HG03196 (cell line): ENCODE measurements at regions not wholly inside any gene's neighbourhood (a gene's known extent, or its start where the extent isn't known, plus 50 kb on each side); places are given as distances from the start of the nearest gene placed in this dataset.

Source experiments
- ATAC-seq: cut with Tn5 transposase; IDR thresholded peaks from one replicate; pipeline ENCODE4 v1.9.1; 2021; ENCODE audit not compliant: unreplicated experiment

DNA sequence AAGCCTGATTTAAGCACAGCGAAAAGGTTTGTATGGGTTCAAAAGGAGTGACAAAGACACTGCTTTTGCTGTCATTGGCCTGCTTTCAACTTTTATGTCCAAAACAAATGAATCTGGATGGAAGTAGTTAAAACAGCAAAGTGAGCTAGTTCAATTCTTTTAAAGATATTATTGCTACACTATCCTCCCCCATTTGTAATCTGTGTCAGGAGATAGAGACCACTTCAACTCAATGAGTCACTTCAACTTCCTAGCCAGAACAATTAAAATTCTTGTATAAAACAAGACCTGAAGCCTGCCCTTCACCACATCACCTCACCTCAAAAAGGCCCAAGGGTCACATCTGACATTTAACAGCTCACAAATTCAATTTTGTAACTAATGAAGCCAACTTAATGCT is 364.1 kb upstream of the LYPLAL1 start:
- no peak for ATAC-seq

DNA sequence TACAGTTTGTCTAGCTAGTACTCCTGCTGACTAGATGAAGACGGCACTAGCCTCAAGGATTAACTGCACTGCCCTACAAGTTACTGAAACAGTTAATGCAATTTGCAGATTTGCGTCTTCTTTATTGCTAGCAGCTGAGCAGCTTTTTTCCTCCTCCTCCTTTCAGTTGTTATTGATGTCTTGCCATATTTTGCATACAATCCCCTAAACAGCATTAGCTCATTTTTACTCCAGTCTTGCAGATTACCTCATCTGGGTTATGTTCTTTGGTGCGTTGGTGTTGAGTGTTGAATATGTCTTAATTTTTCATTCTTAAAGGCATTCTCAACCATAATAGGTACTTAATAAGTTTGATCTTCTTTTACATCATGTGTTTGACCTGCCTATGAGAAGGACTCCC is 363.4 kb upstream of the LYPLAL1 start:
- no peak for ATAC-seq

- ATAC-seq: no peak
These were observed 362.2 kb upstream of the LYPLAL1 start for GRCh38 chr1:218811497-218811896.

DNA sequence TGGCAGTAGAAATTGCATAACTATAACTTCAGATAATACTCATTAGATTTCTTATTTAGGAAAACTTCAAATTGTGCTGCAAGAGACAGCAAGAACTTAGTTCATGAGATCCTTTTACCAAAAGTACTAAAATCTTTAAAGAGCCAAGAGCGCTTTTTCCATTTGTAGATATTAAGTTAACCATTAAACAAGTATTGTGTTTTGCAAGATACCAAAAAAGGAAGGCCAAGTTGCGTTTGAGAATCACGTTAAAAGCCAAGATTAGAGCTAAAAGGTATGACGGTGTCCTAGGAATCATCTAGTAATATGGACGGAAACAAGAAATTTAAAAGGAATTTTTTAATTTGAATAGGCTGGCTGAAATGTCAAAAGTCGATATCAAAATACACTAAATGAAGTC is 361.3 kb upstream of the LYPLAL1 start:
- no peak for ATAC-seq

GRCh38 chr1:218813237-218813636 is 360.4 kb upstream of the LYPLAL1 start:
- no peak for ATAC-seq

- ATAC-seq: no peak
These were observed 358.6 kb upstream of the LYPLAL1 start for GRCh38 chr1:218815076-218815475.

DNA sequence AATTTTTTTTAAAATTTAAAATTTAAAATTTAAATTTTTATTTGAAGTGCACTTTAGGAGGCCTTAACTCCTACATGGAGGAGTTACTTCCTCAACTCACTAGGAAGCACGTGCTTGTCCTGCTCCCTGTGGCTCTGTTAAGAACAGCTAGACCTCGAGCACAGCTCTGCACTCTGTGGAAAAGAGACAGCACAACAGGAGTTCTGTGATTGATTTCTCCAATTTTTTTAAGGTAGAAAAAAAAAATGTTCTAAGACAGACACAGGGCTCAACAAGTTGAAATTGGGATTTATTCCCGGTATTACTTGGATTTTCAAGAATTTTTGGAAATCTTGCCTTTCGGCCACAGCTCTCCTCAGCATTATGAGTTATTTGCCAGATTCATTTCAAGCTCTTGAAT is 356.6 kb upstream of the LYPLAL1 start:
- ATAC-seq: no peak

GRCh38 chr1:218817691-218818465 is 355.8 kb upstream of the LYPLAL1 start:
- ATAC-seq: no peak

DNA sequence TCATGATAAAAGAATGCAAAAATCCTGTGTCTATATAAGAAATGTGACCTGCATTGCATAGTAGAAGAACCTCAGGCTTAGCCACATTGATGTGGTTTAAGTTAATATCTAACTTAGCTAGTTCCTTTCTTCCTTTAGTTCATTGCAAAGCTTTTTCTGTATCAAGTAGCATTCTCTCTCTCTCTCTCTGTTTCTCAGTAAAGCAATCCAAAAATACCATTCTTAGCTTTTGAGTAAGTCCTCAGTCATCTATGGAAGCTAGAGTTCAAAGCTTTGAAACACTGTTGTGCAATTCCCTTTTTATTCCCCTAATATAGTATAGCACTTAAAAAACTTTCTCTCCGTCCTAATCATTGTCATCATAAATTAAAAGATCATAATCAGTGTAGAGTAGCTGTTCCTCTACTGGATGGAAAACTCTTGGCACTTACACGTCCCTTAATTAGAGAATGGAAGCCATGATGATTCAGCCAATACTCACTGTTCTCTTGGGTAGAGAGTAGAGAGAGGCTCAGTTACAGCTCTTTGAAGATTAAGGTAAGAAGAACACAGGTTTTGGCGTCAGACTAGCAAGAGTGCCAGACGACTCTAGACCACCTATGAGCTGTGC is 350.3 kb upstream of the LYPLAL1 start:
- no peak for ATAC-seq

- ATAC-seq: no peak
These were observed 346.2 kb upstream of the LYPLAL1 start for GRCh38 chr1:218827486-218827885.

DNA sequence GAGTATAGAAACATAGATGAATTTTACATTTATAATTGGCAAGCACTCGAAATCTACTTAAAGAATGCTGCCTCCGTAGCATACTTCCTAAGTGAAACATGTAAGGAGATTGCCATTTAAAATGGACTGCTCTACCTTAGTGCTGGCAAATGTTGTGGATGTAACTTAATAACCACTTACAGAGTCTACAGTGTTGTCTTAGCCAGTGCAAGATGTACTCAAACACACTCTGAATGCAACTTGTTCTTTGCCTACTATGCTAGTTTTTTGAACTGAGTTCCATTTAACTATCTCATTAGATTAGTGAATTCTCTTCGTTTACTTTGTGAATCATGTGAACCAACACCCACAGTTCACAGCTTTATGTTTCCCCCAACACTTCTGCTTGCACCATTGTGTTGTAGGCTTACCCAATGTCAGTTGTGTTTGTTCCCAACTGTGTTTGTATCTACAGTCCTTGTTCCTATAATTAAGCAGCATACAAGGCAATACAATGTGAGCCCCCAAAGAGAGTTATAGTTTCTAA is 345.5 kb upstream of the LYPLAL1 start:
- ATAC-seq: no peak

GRCh38 chr1:218829097-218829496 is 344.6 kb upstream of the LYPLAL1 start:
- ATAC-seq: no peak

DNA sequence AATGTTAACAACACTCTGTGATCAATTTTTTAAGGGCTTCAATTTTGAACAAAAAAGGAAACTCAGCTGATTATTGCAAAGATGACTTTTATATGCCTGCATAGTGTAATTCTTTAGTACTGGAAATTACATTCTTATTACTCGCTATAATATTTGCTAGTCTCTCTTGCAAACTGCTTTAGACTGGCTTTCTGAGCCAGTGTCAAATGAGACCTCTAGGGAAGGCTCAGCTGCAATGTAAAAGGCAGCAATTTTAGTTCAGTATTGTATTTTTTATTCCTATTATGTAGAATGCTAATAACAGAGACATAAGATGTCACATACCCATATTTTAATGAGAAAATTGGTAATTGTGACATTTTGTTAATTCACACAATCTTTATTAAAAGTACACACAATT is 338.1 kb upstream of the LYPLAL1 start:
- no peak for ATAC-seq

- ATAC-seq: no peak
These were observed 337.4 kb upstream of the LYPLAL1 start for GRCh38 chr1:218836264-218836663.

DNA sequence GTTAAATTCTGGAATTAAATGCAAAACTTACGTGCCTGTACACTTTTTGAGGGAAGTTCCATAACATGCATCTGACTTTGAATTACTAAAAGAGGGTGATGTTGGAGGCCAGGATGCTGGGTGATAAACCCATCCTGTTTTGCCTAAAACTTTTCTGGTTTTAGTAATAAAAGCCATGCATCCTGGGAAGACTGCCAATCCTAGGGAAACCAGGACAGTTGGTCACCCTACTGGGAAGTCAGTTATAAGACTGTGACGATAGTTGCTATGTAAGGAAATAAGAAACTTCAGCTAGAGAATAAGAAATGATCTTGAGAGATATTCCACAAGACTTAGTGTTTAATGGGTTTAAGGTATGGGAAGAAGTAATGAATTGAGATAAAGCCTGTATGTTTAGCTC is 336.6 kb upstream of the LYPLAL1 start:
- ATAC-seq: no peak

DNA sequence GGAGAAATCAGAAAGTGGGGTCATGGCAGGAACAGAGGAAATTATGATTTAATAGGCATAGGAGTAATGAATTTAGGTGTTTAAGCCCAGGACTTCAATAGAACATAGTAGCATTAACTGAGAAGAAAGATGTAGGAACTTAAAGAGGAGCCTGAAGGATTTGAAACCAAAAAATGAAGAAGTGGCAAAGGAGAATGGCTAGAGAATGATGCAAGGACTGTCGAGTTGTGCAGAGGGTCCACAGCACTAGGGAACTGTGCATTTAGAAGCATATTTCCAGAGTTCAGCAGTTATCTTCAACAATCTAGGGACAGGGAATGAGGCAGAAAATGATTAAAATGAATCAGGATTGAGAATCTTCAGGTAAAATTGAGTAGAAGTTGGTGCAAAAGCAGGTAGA is 328.1 kb upstream of the LYPLAL1 start:
- ATAC-seq: no peak

- no peak for ATAC-seq
These were observed 327.5 kb upstream of the LYPLAL1 start for GRCh38 chr1:218846181-218846580.

DNA sequence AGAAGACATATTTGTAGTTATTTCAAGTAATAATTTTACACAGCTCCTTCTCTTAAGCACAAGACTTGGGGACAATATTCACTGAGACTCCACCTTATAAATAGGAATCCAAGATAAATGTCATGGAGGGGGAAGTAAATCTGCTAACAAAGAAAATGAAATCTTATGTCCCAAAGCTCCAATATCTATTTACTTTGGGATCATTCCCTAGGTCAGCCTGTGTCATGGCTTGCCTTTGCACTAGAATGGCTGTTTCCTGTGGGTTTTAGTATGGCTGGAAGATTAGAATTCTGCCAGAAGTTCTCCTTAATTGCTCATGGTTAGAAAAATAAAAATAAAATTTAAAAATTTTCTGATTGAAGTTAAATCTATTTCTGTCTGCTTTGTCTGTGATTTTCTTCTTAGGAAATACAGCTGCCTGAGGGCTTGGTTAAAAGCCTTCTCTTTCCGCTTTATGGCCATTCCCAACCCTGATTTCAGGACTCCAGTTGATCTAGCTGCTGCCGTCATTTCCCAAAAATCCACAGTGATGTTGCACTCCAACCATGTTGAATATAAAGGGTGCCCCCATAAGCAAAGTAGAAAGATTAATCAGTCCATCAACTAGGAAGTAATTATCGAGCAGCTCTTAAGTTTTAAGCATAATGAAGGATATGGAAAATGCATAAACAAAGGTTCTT is 326.4 kb upstream of the LYPLAL1 start:
- ATAC-seq: no peak

DNA sequence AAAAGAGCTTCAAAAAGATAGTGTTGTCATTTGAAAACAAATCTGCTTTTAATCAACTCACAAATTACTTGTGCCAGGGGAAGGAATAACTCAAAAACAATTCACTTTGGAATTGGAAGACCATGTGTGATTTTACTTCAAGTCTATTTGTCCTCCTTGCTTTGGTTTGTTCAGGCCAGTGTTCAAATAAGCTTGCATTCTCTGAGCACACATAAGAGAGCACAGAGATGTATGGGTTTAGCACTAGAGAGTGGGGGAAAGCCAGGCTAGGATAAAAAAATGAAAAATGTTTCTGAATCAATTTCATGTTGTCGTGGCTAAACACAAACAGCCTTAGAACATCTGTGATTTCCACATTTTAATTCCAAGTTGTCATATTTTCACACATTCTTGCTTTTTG is 325.7 kb upstream of the LYPLAL1 start:
- ATAC-seq: no peak

DNA sequence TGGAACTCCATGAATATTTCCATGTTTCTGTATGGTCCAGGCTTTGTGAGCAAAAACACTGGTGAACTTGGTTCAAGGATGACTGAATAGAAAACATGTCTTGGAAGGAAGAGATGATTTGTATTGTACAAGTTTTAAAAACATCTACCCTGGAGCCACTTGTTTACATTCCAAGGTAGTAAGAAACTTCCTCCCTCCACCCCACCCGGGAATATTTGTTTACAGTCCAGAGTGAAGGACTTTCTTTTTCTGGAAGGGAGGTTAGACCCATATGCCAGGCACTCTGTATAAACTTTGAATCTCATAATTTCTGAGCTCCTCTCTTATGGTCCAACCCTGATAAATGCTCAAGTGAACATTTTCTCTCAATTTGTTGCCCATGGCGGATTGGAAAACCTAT is 323.3 kb upstream of the LYPLAL1 start:
- no peak for ATAC-seq

GRCh38 chr1:218851586-218851985 is 322.1 kb upstream of the LYPLAL1 start:
- no peak for ATAC-seq

DNA sequence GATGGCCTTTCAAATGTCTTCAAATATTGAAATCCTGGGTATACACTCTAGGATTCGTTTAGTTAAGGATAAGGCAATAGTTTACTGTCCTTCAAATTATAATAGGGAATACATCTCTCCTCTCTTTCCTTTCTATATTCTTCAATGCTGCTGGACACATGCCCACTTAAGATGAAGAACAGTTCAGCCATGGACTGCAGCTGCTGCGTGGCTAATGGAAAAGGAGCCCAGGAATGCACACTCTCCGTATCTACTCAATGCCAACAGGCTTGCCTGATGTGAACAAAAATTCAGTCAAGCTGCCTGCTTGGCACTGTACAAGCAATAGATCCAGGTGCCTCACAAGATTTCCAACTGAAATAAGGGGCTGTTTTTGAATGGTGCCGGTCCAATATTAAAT is 321.2 kb upstream of the LYPLAL1 start:
- no peak for ATAC-seq
